ENCODE measurements at regions not wholly inside any gene's neighbourhood (a gene's known extent, or its start where the extent isn't known, plus 50 kb on each side); places are given as distances from the start of the nearest gene placed in this dataset.

DNA sequence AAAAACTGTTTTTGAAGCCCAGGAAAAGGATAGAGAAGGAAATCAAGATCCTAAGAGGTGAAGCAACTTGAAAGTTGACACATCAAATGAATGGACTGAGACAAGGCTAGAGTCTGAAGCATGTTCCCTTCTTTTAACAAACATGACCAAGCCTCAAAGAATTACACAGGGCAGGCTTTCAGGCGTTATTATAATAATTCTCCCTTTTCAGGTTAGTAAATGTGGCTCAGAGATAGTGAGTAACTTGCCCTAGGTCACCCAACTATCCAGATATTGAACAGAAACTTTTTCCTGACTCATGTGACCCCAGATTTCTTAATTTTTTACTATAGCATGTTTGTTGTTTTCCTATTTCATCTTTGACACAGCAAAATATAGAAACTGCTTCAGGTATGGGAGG lies 91.7 kb downstream of the PPP1R2C start:
- no peak overlapping the region for H3K27ac Mint-ChIP-seq
- POLR2A ChIA-PET, result no interaction called here
- peaks cover 2% of the 10 kb centered on the region for H3K9me3 Mint-ChIP-seq
- ATAC-seq (ENCODE audit: low read depth) (no peak), DNase-seq (no peak)
- H3K4me3 Mint-ChIP-seq, result no peak overlapping the region
- peaks cover 2% of the 10 kb centered on the region for H3K36me3 Mint-ChIP-seq
- no peaks in the 10 kb centered on the region for H3K27me3 Mint-ChIP-seq
- no peaks in the 10 kb centered on the region for H3K4me1 Mint-ChIP-seq

DNA sequence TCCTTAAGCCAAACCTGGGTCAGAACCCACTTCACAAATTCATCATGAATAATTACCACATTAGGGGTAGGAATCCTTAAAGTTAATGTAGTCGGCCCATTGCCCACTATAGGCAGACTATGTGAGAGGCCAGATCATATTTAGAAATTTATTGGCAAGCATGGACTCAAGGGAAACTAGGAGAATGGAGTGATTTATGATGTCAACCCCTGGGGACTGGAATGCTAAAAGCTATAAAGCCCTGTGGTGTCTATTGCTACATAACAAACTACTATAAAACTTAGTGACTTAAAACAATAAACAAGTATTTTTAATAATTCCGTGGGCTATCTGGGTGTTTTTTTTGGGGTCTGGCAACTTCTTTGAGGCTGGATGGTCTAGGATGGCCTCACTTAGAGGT lies 93.9 kb downstream of the PPP1R2C start:
- Mint-ChIP-seq H3K4me1 (no peaks in the 10 kb centered on the region), H3K9me3 (peaks cover 2% of the 10 kb centered on the region), H3K27ac (no peak overlapping the region), H3K4me3 (no peak overlapping the region), H3K27me3 (no peaks in the 10 kb centered on the region), H3K36me3 (peaks cover 2% of the 10 kb centered on the region)
- POLR2A ChIA-PET, result no interaction called here
- ATAC-seq (ENCODE audit: low read depth) (no peak), DNase-seq (no peak)

DNA sequence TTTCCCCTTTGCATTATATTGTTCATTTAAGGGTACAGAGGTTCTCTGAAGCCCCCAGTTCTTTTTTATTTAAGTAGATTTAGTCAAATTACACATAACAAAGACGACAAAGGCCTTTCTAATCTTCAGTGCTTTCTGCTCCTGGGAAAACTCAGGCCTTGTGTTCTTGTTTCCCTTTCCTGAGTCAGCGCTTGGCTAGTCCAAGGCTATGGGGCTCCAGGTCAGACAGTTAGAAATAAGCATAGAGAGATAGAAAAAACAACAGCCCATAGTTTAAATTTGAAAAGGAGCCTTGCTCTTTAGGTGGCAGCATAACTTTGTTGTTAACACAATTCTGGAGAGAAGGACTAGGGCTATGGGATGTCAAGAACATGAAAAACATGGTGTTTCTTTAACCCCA lies 97.3 kb downstream of the PPP1R2C start:
- peaks cover 2% of the 10 kb centered on the region for H3K9me3 Mint-ChIP-seq
- no peaks in the 10 kb centered on the region for H3K4me1 Mint-ChIP-seq
- H3K36me3 Mint-ChIP-seq, result no peaks in the 10 kb centered on the region
- H3K27me3 Mint-ChIP-seq, result no peaks in the 10 kb centered on the region
- ATAC-seq (ENCODE audit: low read depth) (no peak), DNase-seq (no peak)
- POLR2A ChIA-PET, result no interaction called here
- no peak overlapping the region for H3K4me3 Mint-ChIP-seq
- no peak overlapping the region for H3K27ac Mint-ChIP-seq

DNA sequence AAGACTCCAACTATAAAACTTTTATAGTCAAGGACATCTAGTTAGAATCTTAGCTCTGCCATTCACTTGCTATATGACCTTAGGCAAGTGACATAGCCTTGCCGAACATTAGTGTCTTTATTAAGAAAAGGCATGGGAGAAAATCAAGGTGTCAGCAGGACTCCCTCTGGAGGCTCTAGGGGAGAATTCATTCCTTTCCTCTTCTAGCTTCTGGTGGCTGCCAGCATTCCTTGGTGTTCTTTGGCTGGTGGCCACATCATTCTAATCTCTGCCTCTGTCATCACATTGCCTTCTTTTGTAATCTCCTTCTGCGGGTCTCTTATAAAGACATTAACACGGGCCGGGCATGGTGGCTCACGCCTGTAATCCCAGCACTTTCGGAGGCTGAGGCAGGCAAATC lies 99.8 kb downstream of the PPP1R2C start:
- ATAC-seq (ENCODE audit: low read depth) (no peak), DNase-seq (no peak)
- no peaks in the 10 kb centered on the region for H3K36me3 Mint-ChIP-seq
- peaks cover 2% of the 10 kb centered on the region for H3K9me3 Mint-ChIP-seq
- POLR2A ChIA-PET, result no interaction called here
- H3K4me3 Mint-ChIP-seq, result no peak overlapping the region
- no peaks in the 10 kb centered on the region for H3K27me3 Mint-ChIP-seq
- no peak overlapping the region for H3K27ac Mint-ChIP-seq
- no peaks in the 10 kb centered on the region for H3K4me1 Mint-ChIP-seq

DNA sequence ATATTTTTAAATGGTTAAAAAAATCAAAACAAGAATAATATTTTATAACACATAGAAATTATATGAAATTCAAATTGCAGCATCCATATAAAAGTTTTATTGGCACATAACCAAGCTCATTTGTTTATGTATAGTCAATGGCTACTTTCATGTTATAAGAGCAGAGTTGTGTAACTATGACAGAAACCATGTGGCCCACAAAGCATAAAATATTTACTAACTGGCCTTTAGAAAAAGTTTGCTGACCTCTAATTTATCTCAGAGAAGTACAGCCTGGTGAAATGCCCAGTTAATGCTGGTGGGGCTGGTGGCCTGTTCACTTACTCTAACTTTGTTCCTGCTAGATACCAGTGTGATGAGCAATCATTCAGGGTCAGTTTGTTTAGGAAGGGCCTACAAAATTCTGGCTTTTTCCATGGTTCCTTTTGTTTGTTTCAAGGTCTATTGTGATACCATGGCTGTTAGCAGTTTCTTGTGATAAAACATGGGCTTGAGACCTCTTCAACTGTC lies 104.6 kb downstream of the PPP1R2C start:
- DNase-seq (no peak), ATAC-seq (ENCODE audit: low read depth) (no peak)
- H3K4me1 Mint-ChIP-seq, result no peaks in the 10 kb centered on the region
- H3K36me3 Mint-ChIP-seq, result no peaks in the 10 kb centered on the region
- peaks cover 2% of the 10 kb centered on the region for H3K9me3 Mint-ChIP-seq
- H3K27me3 Mint-ChIP-seq, result no peaks in the 10 kb centered on the region
- POLR2A ChIA-PET, result no interaction called here
- H3K4me3 Mint-ChIP-seq, result no peak overlapping the region
- H3K27ac Mint-ChIP-seq, result no peak overlapping the region

DNA sequence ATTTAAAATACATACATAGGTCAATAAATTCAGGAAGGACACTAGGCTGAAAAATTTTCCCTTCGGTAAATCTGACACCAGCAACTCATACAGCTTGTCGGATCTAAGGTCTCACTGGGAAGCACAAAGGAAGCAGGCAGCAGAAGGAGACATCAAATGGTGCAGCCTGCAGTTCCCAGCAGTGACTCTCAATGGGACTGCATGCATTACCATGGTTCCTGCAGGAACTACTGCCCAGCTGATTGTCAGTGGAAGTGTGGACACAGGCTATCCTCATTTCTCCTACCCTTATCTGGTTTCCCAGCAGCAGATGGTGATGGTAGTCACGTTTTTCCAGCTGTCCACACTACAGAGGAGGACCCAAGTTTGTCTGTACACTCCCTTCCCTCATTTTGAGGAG lies 113.3 kb downstream of the PPP1R2C start:
- Mint-ChIP-seq H3K4me1 (no peaks in the 10 kb centered on the region), H3K36me3 (peaks cover 6% of the 10 kb centered on the region), H3K9me3 (peaks cover 5% of the 10 kb centered on the region), H3K27me3 (no peaks in the 10 kb centered on the region), H3K27ac (no peak overlapping the region), H3K4me3 (no peak overlapping the region)
- no peak for DNase-seq
- ATAC-seq (ENCODE audit: low read depth), result no peak
- POLR2A ChIA-PET, result no interaction called here

DNA sequence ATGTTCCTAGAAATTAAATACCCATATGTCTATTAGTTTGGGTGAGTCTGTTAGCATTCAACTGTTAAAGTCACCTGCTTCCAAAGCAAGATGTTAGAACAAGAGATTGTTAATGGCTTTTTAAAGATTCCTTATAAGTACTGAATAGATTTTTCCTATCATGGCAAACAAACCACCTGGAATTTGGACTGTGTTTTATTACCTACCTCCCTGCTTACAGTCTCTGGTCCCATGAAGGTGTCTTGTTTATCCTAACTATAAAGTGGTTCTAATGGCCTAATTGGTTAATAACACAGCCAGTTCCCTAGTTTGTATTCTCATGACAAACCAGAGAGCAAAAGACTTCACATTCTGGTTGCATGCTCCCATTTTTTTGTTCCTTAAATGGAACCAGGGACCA lies 149.5 kb downstream of the PPP1R2C start:
- no peak for ATAC-seq (ENCODE audit: low read depth)
- H3K27me3 Mint-ChIP-seq, result no peaks in the 10 kb centered on the region

DNA sequence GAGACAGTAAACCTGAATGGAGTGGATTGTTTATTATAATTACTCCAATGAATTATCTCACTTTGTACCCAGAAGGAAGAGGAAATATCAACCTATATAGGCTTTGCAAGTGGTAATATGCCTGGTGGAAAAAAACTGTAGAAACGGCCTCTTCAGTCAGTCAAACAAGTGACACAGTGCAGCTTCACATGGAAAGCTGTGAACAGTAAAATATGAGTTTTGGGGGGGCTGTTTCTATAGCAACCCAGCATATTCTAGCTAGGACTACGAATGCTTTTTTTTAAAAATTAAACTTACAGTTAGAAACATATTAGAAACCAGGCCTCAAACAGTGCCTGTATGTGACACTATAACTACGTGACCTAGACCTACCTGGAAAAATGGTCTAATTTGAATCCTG lies 150.1 kb downstream of the PPP1R2C start:
- H3K9me3 Mint-ChIP-seq, result no peaks in the 10 kb centered on the region
- no peak overlapping the region for H3K4me3 Mint-ChIP-seq
- DNase-seq, result no peak
- no peaks in the 10 kb centered on the region for H3K4me1 Mint-ChIP-seq
- ATAC-seq (ENCODE audit: low read depth), result no peak
- H3K27me3 Mint-ChIP-seq, result no peaks in the 10 kb centered on the region
- H3K36me3 Mint-ChIP-seq, result no peaks in the 10 kb centered on the region
- POLR2A ChIA-PET, result no interaction called here
- no peak overlapping the region for H3K27ac Mint-ChIP-seq

More for the DNA sequence above, 149.5 kb downstream of the PPP1R2C start:
- H3K9me3 Mint-ChIP-seq, result no peaks in the 10 kb centered on the region
- no peak overlapping the region for H3K27ac Mint-ChIP-seq
- H3K4me3 Mint-ChIP-seq, result no peak overlapping the region
- no peak for DNase-seq
- H3K36me3 Mint-ChIP-seq, result no peaks in the 10 kb centered on the region
- POLR2A ChIA-PET, result no interaction called here
- H3K4me1 Mint-ChIP-seq, result no peaks in the 10 kb centered on the region

DNA sequence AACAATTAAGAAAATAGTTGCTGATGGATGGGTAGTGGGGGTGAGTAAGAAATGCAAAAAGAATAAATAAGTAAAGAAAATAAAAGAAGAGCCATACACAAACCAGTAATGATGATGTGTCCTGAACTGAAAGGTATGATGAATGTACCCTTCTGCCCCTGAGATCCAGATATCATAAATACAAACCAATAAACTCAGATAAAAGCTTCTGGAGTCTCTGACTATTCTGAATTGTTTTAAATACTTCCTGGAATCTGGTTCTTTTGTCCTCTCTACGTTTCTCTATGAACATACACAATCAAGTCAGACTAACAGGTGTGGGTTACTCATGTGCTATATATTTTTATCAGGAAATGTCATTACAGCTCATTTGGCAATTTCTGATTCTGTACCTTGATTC lies 153.4 kb downstream of the PPP1R2C start:
- Mint-ChIP-seq H3K4me3 (no peak overlapping the region), H3K27me3 (no peaks in the 10 kb centered on the region), H3K9me3 (no peaks in the 10 kb centered on the region), H3K36me3 (peaks cover 1% of the 10 kb centered on the region), H3K4me1 (peaks cover 1% of the 10 kb centered on the region), H3K27ac (no peak overlapping the region)
- POLR2A ChIA-PET, result no interaction called here
- DNase-seq (no peak), ATAC-seq (ENCODE audit: low read depth) (no peak)

DNA sequence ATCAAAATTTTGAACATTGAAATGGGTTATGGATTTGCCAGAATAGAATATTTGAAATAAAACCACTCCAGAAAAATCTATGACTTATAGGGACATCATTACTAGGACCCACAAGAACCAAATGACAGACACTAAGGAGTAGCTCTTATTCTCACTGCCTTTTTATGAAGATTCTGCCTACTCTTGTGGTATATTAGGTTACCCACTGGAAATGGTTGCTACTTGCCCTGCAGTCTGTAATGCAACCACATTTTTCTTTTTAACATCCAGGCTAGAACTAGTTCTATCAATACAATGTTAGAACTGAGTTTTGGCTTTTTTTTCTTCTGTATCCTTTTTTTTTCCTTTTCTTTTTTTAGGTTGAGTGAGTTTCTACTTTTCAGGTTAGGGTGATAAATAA lies 158.9 kb downstream of the PPP1R2C start:
- POLR2A ChIA-PET, result no interaction called here
- H3K27me3 Mint-ChIP-seq, result no peaks in the 10 kb centered on the region
- ATAC-seq (ENCODE audit: low read depth) (no peak), DNase-seq (no peak)
- H3K36me3 Mint-ChIP-seq, result peaks cover 4% of the 10 kb centered on the region
- no peak overlapping the region for H3K27ac Mint-ChIP-seq
- H3K4me1 Mint-ChIP-seq, result peaks cover 13% of the 10 kb centered on the region
- no peak overlapping the region for H3K4me3 Mint-ChIP-seq
- H3K9me3 Mint-ChIP-seq, result peaks cover 2% of the 10 kb centered on the region

DNA sequence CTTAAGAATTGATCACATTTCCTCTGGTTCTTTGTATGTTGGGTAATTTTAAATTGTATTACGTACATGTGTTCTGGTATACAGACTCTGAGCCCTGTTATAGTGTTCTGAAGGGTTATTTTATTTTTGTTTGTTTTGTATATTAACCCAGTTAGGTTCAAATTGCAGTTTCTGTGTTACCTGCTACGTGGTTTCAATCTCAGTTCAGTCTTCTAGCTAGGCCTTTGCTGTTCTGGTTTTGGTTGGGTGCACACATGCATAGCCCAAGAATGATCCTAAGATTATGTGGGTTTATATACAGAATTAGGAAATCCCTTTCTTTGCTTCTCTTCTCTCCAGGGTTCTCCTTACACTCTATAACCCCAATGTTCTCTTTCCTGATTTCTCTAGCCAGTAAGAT lies 161.0 kb downstream of the PPP1R2C start:
- Mint-ChIP-seq H3K27ac (no peak overlapping the region), H3K27me3 (no peaks in the 10 kb centered on the region), H3K9me3 (peaks cover 5% of the 10 kb centered on the region), H3K4me3 (no peak overlapping the region), H3K36me3 (peaks cover 6% of the 10 kb centered on the region), H3K4me1 (peaks cover 13% of the 10 kb centered on the region)
- DNase-seq (no peak), ATAC-seq (ENCODE audit: low read depth) (no peak)
- POLR2A ChIA-PET, result no interaction called here

DNA sequence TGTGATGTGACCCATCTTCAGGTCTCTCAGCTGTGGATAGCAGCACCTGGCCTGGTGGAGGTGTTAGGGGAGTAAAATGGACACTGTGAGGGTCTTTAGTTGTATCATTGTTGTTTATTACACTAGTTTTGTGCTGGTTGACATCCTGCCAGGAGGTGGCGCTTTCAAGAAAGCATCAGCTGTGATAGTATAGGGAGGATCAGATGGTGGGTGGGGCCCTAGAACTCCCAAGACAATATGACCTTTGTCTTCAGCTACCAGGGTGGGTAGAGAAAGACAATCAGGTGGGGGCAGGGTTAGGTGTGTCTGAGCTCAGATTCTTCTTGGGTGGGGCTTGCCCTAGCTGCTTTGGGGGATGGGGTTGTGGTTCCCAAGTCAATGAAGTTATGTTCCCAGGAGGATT lies 162.8 kb downstream of the PPP1R2C start:
- no peaks in the 10 kb centered on the region for H3K27me3 Mint-ChIP-seq
- no peak for DNase-seq
- peaks cover 5% of the 10 kb centered on the region for H3K9me3 Mint-ChIP-seq
- no peak for ATAC-seq (ENCODE audit: low read depth)
- H3K36me3 Mint-ChIP-seq, result peaks cover 4% of the 10 kb centered on the region
- POLR2A ChIA-PET, result no interaction called here
- H3K4me3 Mint-ChIP-seq, result no peak overlapping the region
- peaks cover 13% of the 10 kb centered on the region for H3K4me1 Mint-ChIP-seq
- no peak overlapping the region for H3K27ac Mint-ChIP-seq

DNA sequence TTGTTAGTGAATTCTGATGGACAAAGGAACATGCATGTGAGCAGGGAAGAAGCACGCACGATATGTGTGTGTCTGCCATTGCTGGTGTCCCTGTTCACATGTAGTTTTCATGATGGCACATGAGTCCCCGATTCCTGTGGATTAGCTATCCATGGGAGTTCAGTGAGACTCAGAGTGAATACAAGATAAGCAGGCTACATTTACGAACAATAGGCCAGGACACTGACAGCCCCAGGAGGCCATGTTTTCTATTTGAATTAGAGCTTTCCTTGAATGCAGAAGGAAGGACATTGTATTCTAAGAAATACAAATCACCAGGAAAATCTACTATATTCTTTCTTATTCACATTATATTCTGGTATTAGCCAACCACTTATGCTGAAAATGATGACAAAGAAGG lies 171.4 kb downstream of the PPP1R2C start:
- H3K4me1 Mint-ChIP-seq, result no peaks in the 10 kb centered on the region
- POLR2A ChIA-PET, result no interaction called here
- ATAC-seq (ENCODE audit: low read depth) (no peak), DNase-seq (no peak)
- no peaks in the 10 kb centered on the region for H3K27me3 Mint-ChIP-seq
- H3K4me3 Mint-ChIP-seq, result no peak overlapping the region
- no peaks in the 10 kb centered on the region for H3K9me3 Mint-ChIP-seq
- H3K27ac Mint-ChIP-seq, result no peak overlapping the region
- no peaks in the 10 kb centered on the region for H3K36me3 Mint-ChIP-seq

DNA sequence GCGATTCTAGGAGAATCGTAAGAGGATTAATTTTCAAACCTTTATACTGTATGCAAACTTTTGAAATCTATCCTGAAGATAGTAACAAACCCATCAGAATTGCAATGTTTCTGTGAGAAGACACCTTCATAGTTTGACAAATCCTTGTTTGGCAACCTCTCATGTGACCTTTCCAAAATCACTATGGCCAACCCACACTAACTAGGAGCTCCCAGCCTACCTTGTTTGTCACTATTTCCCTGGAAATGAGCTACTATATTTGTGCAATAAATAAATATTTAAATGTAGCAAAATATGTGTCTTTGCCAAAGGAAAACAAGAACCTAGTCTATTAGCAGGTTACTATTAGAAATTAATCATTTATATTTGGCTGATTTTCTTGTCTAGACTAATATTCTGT lies 173.7 kb downstream of the PPP1R2C start:
- no peaks in the 10 kb centered on the region for H3K4me1 Mint-ChIP-seq
- H3K4me3 Mint-ChIP-seq, result no peak overlapping the region
- ATAC-seq (ENCODE audit: low read depth), result no peak
- H3K9me3 Mint-ChIP-seq, result no peaks in the 10 kb centered on the region
- no peaks in the 10 kb centered on the region for H3K27me3 Mint-ChIP-seq
- no peaks in the 10 kb centered on the region for H3K36me3 Mint-ChIP-seq
- no peak overlapping the region for H3K27ac Mint-ChIP-seq
- POLR2A ChIA-PET, result no interaction called here
- DNase-seq, result no peak

DNA sequence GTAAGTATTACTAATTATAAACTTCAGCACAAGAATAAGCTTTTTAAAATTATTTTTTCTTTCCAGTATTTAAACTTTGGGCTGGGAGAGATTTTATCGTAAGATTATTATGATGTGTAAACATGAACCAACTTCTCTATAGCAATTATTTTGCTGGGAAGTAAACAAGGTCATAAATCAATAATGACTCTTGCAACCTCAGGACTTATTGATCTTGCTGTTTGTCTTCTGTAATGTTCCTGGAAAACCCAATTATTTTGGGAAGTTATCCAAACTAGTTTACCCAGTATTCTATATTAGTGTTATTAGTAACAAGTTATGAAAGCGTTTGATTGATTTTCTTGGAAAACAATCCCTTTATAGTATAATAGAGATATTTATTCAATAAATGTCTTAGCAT lies 174.9 kb downstream of the PPP1R2C start:
- no peak for ATAC-seq (ENCODE audit: low read depth)
- Mint-ChIP-seq H3K27ac (no peak overlapping the region), H3K4me1 (no peaks in the 10 kb centered on the region), H3K4me3 (no peak overlapping the region), H3K36me3 (no peaks in the 10 kb centered on the region), H3K9me3 (no peaks in the 10 kb centered on the region), H3K27me3 (no peaks in the 10 kb centered on the region)
- POLR2A ChIA-PET, result no interaction called here
- no peak for DNase-seq

Data from activated naive CD8-positive, alpha-beta T cell treated with anti-CD3 and anti-CD28 coated beads, Interleukin-2, amount 10 ng/mL, durations not matched to agents 7 days and 5 days (primary cell).